ENCODE measurements at regions not wholly inside any gene's neighbourhood (a gene's known extent, or its start where the extent isn't known, plus 50 kb on each side); places are given as distances from the start of the nearest gene placed in this dataset.

GRCh38 chrX:10022580-10023245, 55.6 kb downstream of the CLDN34 start (continued):
- TF ChIP-seq CHD2 (IDR thresholded peaks at IDR 0.05; ENCODE audit: borderline replicate concordance, low read depth, low read length) = no peak
- TF ChIP-seq SMARCA5 (IDR thresholded peaks at IDR 0.05) = no peak
- TF ChIP-seq DPF2 (IDR thresholded peaks at IDR 0.05) = no peak

GRCh38 chrX:10023821-10024220, 56.7 kb downstream of the CLDN34 start:
- no peaks in the 10 kb centered on the region; the same call in 2 of the 3 replicates for H3K9me3 ChIP-seq (replicated peaks; ENCODE audit: control insufficient read depth, insufficient read depth, low read length)
- H3K27ac ChIP-seq (ENCODE audit: control insufficient read depth, insufficient read depth) = no peak overlapping the region
- BruUV-seq (replicated peaks) = no TSS peak
- H4K20me1 ChIP-seq (ENCODE audit: control insufficient read depth, insufficient read depth) = no peaks in the 10 kb centered on the region
- no peaks in the 10 kb centered on the region for H3K36me3 ChIP-seq (ENCODE audit: control insufficient read depth in 2 of 2, insufficient read depth in 2 of 2, low read length in 1 of 2)
- H3K4me1 ChIP-seq (ENCODE audit: control insufficient read depth, insufficient read depth, low read length) = no peaks in the 10 kb centered on the region
- H3K27me3 ChIP-seq (replicated peaks in 1 of 2; ENCODE audit: control insufficient read depth in 2 of 2, insufficient read depth in 2 of 2, low read length in 1 of 2) = no peaks in the 10 kb centered on the region
- no peak for DNase-seq (ENCODE audit: low read depth, low spot score)
- H3K79me2 ChIP-seq (ENCODE audit: control insufficient read depth, insufficient read depth, low read length) = no peaks in the 10 kb centered on the region
- intact Hi-C loops (cut with micrococcal nuclease; ENCODE audit: unreplicated experiment) (no loop called here), in situ Hi-C loops (cut with MboI) (no loop called here)
- WGBS (ENCODE audit: insufficient coverage, insufficient replicate concordance, low lambda C conversion rate, missing lambda C conversion rate) = 35% methylated on average over 7 of the region's 7 CpGs
- ChIA-PET SMC1A (ENCODE audit: uncharacterized antibody, unreplicated experiment) (interaction anchor here (1.1 to 1.7 kb wide), 7 partner anchors 20 to 92 kb away, joined by 3 to 8 read pairs (median 5); no protein-coding TSS in a partner anchor), RAD21 (ENCODE audit: unreplicated experiment) (interaction anchor here (1.3 to 3.0 kb wide), 7 partner anchors 12 to 95 kb away, joined by 4 to 12 read pairs (median 5); no protein-coding TSS in a partner anchor), POLR2A (interaction anchor here (1.7 kb wide), 1 partner anchor 15 kb away, joined by 6 read pairs; no protein-coding TSS in a partner anchor), CTCF (interaction anchor here (0.6 kb wide), 1 partner anchor 50 kb away, joined by 4 read pairs; no protein-coding TSS in a partner anchor)
- no peak overlapping the region for H3K4me2 ChIP-seq (ENCODE audit: control insufficient read depth, insufficient read depth)
- no peak overlapping the region for H3K4me3 ChIP-seq
- no peak for FAIRE-seq
- H2AFZ ChIP-seq (ENCODE audit: control insufficient read depth, low read depth, low read length) = no peak overlapping the region
- no peak overlapping the region for H3K9ac ChIP-seq (ENCODE audit: control insufficient read depth, insufficient read depth, low read length)
- peak; percentile 3 for ATAC-seq
- TF ChIP-seq NFIC (IDR thresholded peaks at IDR 0.05; ENCODE audit: low read depth, low read length) (no peak), EGR1 (IDR thresholded peaks at IDR 0.05; ENCODE audit: borderline replicate concordance in 1 of 2, low read depth in 2 of 2, low read length in 2 of 2) (no peak), IKZF2 (IDR thresholded peaks at IDR 0.05) (no peak), ZNF622 (IDR thresholded peaks at IDR 0.05) (no peak), BACH1 (IDR thresholded peaks at IDR 0.05; ENCODE audit: borderline replicate concordance) (no peak), CEBPB (IDR thresholded peaks at IDR 0.05; ENCODE audit: borderline replicate concordance in 1 of 2, low read depth in 2 of 2, low read length in 2 of 2) (no peak), NFYA (IDR thresholded peaks at IDR 0.05; ENCODE audit: borderline replicate concordance, low read depth, low read length) (no peak), ZNF384 (IDR thresholded peaks at IDR 0.05; ENCODE audit: borderline replicate concordance, low read depth, low read length) (no peak)
- TF ChIP-seq, protein P1, sequence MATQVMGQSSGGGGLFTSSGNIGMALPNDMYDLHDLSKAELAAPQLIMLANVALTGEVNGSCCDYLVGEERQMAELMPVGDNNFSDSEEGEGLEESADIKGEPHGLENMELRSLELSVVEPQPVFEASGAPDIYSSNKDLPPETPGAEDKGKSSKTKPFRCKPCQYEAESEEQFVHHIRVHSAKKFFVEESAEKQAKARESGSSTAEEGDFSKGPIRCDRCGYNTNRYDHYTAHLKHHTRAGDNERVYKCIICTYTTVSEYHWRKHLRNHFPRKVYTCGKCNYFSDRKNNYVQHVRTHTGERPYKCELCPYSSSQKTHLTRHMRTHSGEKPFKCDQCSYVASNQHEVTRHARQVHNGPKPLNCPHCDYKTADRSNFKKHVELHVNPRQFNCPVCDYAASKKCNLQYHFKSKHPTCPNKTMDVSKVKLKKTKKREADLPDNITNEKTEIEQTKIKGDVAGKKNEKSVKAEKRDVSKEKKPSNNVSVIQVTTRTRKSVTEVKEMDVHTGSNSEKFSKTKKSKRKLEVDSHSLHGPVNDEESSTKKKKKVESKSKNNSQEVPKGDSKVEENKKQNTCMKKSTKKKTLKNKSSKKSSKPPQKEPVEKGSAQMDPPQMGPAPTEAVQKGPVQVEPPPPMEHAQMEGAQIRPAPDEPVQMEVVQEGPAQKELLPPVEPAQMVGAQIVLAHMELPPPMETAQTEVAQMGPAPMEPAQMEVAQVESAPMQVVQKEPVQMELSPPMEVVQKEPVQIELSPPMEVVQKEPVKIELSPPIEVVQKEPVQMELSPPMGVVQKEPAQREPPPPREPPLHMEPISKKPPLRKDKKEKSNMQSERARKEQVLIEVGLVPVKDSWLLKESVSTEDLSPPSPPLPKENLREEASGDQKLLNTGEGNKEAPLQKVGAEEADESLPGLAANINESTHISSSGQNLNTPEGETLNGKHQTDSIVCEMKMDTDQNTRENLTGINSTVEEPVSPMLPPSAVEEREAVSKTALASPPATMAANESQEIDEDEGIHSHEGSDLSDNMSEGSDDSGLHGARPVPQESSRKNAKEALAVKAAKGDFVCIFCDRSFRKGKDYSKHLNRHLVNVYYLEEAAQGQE (IDR thresholded peaks at IDR 0.05; ENCODE audit: low read depth, low read length) = no peak
- TF ChIP-seq, protein P2, sequence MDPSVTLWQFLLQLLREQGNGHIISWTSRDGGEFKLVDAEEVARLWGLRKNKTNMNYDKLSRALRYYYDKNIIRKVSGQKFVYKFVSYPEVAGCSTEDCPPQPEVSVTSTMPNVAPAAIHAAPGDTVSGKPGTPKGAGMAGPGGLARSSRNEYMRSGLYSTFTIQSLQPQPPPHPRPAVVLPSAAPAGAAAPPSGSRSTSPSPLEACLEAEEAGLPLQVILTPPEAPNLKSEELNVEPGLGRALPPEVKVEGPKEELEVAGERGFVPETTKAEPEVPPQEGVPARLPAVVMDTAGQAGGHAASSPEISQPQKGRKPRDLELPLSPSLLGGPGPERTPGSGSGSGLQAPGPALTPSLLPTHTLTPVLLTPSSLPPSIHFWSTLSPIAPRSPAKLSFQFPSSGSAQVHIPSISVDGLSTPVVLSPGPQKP (IDR thresholded peaks at IDR 0.05; ENCODE audit: low read depth, low read length) = no peak
- TF ChIP-seq, protein P3, sequence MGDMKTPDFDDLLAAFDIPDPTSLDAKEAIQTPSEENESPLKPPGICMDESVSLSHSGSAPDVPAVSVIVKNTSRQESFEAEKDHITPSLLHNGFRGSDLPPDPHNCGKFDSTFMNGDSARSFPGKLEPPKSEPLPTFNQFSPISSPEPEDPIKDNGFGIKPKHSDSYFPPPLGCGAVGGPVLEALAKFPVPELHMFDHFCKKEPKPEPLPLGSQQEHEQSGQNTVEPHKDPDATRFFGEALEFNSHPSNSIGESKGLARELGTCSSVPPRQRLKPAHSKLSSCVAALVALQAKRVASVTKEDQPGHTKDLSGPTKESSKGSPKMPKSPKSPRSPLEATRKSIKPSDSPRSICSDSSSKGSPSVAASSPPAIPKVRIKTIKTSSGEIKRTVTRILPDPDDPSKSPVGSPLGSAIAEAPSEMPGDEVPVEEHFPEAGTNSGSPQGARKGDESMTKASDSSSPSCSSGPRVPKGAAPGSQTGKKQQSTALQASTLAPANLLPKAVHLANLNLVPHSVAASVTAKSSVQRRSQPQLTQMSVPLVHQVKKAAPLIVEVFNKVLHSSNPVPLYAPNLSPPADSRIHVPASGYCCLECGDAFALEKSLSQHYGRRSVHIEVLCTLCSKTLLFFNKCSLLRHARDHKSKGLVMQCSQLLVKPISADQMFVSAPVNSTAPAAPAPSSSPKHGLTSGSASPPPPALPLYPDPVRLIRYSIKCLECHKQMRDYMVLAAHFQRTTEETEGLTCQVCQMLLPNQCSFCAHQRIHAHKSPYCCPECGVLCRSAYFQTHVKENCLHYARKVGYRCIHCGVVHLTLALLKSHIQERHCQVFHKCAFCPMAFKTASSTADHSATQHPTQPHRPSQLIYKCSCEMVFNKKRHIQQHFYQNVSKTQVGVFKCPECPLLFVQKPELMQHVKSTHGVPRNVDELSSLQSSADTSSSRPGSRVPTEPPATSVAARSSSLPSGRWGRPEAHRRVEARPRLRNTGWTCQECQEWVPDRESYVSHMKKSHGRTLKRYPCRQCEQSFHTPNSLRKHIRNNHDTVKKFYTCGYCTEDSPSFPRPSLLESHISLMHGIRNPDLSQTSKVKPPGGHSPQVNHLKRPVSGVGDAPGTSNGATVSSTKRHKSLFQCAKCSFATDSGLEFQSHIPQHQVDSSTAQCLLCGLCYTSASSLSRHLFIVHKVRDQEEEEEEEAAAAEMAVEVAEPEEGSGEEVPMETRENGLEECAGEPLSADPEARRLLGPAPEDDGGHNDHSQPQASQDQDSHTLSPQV (IDR thresholded peaks at IDR 0.05) = no peak

Data from GM12878 (cell line).